Gastrocnemius medialis (tissue), 4 donors: ENCODE measurements at regions not wholly inside any gene's neighbourhood (a gene's known extent, or its start where the extent isn't known, plus 50 kb on each side); places are given as distances from the start of the nearest gene placed in this dataset.

Experiments used
- POLR2A ChIP-seq, 2 donors: fragments of 450-650 bp; IDR thresholded peaks; one replicate each; pipeline ENCODE4 v1.6.1; 2017; ENCODE audit warnings: antibody characterized with exemption in 2 of 2, mild to moderate bottlenecking in 2 of 2, moderate library complexity in 2 of 2
- TF ChIP-seq, protein P1 (sequence below), 5 experiments: fragments of 450-650 bp in 3 of 5; fragments of 200-600 bp in 2 of 5; sonication (generic) in 2 of 5; IDR thresholded peaks in 4 of 5; conservative IDR thresholded peaks in 1 of 5; 1 replicate in 4 of 5; 2 replicates in 1 of 5; pipeline ENCODE4 v1.5.1; 2016 to 2019; ENCODE audit warnings: antibody characterized with exemption in 5 of 5, mild to moderate bottlenecking in 3 of 5, moderate library complexity in 3 of 5

DNA sequence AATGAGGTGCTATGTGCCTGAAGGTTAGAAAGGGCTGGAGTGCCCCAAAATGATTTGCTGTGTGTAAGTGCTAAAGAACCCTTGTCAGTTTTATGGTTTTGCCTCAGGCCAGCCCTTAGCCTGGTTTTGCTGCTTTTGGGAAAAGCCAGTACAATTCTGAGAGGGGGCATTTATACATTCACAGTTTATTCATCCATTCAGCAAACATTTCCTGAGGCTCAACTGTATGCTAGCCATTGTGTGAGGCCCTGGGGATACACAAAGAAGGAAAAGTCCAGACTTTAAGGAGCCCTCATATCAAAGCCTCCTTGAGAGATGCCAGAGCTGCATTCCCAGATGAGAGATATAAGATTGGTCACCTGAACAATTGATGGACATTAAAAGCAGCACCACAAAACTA lies 115.2 kb upstream of the PLCXD3 start:
- TF ChIP-seq POLR2A (IDR thresholded peaks at IDR 0.05), result no peak
- TF ChIP-seq, protein P1, sequence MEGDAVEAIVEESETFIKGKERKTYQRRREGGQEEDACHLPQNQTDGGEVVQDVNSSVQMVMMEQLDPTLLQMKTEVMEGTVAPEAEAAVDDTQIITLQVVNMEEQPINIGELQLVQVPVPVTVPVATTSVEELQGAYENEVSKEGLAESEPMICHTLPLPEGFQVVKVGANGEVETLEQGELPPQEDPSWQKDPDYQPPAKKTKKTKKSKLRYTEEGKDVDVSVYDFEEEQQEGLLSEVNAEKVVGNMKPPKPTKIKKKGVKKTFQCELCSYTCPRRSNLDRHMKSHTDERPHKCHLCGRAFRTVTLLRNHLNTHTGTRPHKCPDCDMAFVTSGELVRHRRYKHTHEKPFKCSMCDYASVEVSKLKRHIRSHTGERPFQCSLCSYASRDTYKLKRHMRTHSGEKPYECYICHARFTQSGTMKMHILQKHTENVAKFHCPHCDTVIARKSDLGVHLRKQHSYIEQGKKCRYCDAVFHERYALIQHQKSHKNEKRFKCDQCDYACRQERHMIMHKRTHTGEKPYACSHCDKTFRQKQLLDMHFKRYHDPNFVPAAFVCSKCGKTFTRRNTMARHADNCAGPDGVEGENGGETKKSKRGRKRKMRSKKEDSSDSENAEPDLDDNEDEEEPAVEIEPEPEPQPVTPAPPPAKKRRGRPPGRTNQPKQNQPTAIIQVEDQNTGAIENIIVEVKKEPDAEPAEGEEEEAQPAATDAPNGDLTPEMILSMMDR (IDR thresholded peaks at IDR 0.05 in 4 of 5, conservative IDR thresholded peaks at IDR 0.05 in 1 of 5), result no peak
